ENCODE measurements at regions not wholly inside any gene's neighbourhood (a gene's known extent, or its start where the extent isn't known, plus 50 kb on each side); places are given as distances from the start of the nearest gene placed in this dataset.
A peak's percentile ranks its signal among the peaks of the same experiment; 100 is the strongest.

DNA sequence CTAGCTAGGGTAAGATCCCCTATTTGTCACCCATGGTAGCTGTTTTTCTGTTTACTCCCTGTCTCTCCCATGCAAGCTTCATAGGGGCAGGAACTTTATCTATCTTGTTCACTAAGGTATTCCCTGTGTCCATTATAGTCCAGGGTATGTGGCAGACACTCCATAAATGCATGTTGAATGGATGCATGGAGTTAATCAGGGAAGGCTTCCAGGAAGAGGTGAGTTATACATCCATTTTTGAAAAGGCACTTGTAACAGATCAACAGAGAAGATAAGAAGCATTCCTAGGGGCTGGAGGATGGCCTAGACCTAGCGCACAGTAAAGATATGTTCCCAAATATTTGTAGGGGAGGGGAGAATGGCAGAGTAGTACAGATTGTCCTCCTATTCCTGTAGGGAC lies 130.3 kb downstream of the BUD13 start:
- no peak for DNase-seq

DNA sequence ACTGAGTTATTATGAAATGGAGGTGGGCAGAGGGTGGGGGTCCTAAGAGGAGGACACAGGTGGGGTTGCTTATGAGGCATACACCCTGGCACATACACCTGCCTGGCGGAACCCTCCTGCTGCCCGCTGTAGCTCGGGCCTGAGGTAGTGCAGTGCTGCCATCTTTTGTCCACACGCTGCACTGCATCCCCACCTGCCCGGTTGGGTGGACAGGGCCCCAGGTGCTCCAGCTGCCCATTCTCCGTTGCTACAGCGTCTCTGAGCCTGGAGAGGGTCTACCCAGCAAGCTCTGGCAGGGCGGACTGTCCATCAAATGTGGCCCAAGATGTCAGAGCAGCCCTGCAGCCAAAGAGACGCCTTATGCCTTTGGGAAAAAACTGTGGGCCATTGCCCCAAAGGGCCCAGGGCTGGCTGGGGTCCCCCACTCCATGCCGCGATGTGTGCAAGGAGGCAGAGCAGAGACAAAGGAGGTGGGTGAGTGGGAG lies 131.2 kb downstream of the BUD13 start:
- DNase-seq, result peak; percentile 66

DNA sequence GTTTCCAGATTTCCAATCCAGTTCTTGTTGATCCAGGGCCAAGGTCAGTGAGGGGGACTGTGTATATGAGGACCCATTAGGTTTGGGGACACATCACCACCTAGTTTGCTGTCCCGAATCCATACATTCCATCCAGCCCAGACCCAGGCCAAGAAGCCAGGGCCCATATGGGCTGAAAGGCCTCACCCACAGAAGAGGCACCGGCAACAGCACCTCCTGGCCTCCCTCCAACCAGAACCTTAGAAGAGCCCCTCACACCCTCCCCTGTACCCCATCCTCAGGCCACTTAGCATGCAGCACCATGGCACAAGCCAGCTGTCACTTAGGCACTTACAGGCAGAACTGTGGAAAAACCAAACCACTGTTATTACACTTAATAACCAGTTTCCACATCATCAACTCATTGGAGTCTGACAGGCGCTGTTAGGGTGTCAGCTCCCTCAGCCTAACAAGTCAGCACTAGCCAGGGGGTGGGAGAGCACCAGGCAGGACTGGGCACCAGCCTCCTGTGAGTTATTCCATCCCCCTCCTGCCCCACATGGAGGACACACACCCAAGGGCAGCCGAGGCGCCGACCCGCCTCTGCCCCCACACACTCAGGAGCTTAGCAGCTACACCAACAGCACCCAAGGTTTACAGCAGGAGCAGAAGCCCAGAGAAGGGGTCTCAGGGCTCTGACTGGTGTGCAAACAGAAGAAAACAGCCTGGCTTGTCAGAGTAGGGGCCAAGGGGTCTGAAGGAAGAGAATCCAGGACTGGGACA lies 132.0 kb downstream of the BUD13 start:
- no peak for DNase-seq

DNA sequence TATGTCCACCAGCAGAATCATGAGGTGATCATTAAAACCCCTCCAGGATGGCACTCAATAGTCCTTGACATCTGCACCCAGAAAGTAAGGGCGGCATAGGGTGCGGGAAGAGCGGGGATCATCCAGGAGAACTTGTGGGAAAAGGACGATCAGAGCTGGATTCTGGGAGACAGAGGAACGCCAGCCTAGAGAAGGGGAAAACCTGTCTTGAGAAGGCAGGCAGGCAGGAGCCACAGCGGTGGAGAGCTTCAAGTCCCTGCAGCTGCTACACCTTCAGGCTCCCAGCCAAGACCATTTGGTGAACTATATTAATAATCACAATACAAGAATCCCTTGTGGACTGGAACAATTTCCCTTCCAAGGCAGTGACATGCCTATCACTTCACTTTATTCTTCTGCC lies 134.3 kb downstream of the BUD13 start:
- DNase-seq, result no peak

DNA sequence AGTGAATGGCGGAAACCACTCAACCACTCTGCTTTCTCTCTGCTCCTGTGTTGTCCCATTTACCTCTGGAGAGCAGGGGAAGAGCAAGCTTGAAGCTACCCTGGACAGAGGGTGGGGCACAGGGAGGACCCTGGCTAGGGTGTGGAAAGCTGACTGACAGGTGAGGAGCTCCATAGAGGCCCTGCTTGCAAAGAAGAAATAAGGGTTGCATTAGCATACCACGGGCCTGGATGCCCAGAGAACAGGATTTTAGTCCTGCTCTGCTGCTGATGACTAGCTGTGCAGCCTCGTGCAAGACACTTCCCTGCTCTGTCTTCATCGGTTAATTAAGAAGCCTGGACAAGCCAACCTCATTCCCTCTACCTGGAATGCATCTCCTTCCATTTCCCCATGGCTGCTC lies 135.0 kb downstream of the BUD13 start:
- DNase-seq, result no peak

DNA sequence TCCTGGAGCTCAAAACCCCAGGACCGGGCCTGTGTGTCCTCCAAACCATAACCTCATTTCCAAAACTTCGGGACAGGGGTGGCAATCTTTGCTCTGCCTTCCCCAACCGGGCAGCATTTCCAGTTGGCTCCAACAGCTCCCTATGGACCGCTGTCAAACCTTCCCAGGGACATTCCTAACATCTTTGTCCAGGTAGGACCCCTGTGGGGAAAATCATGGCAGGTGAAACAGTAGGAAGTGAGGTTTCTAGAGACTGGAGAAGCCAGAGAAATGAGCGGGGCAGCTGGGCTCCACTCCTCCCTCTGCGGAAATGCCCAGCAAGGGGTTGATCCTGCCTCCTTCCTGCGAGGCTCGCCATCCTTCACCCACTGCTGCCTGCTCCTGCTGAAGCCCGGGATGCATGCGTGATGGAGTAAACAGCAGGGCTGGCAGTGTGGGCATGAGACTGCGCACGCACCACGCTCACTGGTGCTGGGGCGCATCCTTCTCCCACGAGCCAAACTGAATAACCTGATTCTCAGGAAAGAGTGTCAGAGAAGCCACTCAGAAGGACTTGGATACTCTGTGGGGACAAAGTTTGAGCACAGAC lies 136.4 kb downstream of the BUD13 start:
- DNase-seq, result no peak

DNA sequence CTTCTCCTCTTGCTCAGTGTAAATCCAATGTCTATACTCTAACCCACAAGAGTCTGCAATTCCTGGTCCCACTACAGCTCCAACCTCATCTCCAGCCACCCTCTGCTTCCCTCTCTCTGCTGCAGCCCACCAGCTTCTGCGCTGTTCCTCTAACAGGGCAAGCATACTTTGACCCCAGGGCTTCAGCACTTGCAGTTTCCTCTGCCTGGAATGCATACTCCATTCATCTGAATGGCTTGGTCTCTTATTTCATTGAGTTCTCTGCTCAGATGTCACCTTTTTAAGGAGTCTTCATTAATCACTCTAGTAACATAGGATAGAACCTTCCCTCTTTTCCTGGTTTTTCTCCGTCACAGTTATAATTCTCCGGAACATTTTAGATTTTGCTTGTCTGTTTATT lies 141.6 kb downstream of the BUD13 start:
- DNase-seq, result no peak

DNA sequence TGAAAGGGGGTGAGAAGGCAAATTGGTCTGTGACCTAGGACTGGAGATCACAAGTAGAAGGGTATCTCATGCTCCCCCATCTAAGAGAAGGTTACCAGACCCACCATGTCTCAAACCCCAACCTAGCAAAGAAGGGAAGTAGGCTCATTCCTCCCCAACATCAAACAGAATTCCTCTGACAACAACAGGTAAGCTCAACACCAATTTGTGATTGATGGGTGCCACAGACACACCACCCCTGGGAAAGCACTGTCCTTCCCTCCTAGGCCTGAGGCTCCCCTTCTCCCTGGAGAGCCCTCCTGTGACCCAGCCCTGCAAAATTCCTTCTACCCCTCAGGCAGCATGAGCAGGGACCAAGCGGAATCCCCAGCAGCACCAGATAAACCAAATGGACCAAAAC lies 154.3 kb downstream of the BUD13 start:
- DNase-seq, result no peak

DNA sequence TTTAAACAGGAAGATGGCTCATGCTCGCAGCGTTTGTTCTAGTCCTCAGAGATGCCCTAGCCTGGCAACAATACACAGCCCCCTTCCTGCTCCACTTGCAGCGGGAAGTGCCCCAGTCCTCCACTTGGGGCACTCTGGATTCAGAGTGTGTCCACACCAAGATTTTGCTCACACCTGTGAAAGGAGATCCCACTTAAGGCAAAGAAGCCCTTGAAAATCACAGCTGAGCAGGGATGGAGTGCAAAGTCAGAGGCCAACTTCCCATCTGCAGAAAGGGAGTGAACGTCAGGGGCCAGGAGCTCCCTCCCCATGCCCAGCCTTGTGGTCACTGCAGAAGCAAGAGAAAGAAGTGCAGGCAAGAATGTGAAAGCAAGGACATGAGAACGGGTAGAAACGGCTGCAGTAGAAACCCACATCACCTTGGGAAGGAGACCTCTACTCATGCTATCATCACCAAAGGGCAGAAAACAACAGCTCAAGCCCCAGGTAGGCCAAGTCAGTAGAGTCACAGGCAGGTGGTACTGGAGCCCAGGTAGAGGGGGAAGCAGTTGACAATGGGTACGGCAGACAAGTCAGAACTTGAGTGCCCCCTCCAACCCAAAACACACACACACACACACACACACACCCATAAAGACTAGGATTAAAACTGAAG lies 157.4 kb downstream of the BUD13 start:
- no peak for DNase-seq

DNA sequence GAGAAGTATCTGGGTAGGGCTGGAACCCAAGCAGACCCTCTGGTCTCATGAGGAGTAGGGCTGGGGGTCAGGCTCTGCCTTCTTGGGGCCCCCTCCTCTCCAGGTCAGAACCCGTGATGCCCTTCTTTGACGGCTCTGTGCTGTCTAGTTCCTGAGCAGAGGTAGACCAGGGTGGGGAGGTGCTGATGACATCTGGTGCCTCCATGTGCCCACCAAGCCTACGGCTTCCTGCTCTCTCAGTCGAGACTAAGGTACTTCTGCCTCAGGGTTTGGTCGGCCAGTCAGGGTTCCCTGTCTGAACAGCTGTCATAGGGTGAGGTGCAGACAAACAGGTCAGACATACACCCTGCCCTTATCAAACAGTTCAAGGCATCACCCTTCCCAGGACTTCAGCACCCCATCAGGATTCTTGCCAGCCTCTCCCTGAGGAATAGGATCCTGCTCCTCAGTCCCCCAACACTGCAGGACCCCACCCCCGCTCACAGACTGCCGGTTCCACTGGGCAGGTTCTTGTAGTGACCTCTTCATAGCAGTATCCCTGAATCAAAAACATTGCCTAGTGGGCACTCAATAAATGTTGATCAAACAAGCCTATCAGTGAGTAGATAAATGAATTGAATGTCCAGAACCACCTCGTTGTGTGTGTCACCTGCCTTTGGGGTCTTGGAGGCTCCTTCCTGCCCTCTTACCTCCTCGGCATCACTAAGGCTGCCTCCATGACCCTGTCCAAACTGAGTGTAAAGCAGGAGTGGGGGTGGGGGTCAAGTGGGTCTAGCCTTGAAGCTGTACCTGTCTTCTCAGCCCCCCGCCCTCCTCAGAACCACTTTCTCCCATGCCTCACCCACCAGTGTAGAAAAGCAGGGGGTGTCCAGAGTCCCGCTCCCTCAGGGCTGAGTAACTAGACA lies 158.2 kb downstream of the BUD13 start:
- DNase-seq, result no peak

DNA sequence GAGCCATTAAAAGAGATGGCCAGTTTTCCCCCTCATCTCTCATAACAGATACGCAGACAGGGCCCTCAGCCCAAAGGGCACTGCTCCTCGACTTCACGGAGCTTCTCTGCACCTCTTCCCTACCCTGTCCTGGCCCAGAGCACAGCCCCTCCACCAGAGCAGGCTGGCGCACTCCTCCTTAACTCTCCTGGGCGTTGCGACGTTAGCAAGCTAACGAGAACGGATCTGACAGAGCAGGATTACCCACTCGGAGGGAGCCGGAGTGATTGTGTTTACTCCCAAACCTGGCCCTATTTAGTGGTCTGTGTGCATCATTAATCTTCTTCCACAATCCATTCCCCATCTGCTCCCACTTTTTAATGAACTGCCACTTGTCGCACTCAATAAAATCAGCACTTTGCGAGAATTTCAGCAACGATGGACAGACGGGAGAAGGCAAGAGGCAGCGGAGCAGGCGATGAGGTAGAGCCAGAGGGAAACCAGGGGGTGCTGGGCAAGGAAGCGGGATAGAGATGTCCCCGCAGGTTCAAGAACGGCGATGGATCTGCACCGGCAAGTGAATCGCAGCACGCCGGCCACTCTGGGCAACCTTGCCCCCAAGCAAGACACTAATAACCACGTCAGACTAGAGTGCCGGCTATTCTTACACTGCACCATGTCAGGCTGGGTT lies 159.4 kb downstream of the BUD13 start:
- DNase-seq, result no peak

DNA sequence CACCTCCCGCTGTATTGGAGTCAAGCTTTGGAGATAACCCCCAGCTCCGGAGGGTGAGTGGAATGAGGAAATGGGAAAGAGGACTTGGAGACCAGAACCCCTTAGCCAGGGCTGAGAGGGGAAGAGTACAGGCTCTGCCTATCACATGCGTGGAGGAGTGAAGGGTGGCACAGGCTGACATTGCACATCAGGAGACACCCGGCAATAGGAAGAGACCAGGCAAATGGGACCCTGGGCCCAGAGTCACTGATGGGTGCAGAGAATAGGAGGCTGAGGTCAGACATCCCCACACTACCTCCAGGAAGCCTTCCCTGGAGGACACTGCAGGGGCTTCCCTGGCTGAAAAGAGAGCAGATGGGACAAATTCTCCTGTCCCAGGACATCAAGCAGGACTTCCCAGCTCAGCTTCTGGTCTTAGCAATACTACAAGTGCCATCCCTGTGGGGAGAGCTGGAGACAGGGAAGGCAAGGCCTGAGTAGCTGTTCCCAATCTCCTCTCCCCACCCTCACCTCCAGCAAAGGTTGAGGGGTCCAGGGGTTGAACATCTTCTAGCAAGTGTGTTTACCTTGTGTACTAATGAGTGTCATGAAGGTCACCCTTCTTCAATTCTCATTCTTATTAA lies 160.7 kb downstream of the BUD13 start:
- DNase-seq, result no peak

DNA sequence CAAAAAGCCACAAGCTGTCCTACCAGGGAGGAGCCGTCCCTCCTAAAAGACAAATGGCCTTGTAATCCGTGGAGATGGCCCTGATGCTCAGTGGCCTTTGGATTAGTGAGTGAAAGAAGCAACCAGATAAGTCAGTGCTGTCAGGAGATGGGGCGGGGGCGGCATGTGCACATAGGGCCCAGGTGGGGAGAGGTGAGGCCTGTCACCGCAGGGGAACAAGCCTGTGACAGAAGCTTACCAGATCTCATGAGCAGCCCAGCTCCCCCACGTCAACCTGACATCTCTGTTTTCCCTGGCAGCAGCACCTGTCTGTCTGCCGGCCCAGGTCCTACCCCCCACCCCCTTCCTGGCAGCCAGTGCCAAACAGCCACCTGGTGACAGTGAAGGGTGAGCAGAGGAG lies 162.6 kb downstream of the BUD13 start:
- no peak for DNase-seq

DNA sequence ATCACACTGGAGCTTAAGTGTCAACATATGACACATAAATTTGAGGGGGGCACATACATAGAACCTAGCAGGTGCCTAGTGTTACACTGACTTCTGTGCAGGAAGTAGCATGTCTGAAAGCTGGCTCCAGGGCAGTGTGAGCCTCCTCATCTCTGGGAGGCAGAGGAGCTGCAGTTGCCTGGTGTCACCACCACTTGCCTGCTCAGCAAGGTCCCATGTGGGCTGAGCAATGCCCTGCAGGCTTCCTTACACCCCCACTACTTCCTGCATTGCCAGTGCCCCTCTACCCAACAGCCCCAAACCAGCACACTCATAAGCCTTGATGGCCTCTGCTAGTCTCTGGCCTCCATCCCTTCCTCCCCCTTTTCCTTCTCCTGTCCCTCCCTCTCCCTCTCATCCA lies 165.8 kb downstream of the BUD13 start:
- DNase-seq, result no peak

DNA sequence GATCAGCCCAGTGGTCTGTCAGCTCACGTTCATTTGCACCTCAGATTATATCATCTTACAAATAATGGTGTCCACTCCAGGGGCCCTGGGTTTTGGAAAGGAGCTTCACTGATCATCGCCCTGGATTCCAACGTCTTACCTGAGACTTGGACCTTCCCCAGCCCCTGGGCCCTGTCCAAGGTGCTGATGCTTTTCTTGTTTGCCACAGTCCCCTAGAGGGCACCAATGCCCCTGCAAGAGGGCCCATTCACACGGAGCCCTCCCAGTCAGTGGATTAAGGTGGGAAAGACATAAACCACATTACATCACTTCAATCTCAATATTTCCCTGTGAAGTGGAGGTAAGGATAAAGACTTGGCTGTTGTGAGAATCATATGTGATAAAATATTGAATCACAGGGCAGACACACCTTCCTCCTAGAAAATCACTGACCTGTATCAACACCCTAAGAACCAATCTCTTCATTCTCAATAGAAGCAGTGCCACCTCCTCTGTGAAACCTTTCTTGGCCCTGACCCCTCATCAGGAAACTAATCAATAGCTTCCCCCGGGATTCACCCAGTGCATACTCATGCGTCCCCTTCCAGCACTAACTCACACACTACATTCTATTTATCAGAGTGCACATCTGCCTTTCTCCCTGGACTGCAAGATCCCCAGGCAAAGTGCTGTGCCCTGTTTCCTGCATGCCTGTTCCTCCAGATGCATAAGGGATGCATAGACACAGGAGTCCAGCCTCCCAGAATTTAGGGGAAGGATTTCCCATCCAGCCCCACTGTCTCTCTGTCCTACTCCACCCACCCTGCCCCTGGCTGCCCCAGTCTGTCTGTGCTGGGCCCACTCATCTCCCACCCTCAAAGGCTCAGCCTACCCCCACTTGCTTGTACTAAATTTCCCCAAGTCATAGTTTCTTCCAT lies 167.0 kb downstream of the BUD13 start:
- peak; percentile 73 for DNase-seq

DNA sequence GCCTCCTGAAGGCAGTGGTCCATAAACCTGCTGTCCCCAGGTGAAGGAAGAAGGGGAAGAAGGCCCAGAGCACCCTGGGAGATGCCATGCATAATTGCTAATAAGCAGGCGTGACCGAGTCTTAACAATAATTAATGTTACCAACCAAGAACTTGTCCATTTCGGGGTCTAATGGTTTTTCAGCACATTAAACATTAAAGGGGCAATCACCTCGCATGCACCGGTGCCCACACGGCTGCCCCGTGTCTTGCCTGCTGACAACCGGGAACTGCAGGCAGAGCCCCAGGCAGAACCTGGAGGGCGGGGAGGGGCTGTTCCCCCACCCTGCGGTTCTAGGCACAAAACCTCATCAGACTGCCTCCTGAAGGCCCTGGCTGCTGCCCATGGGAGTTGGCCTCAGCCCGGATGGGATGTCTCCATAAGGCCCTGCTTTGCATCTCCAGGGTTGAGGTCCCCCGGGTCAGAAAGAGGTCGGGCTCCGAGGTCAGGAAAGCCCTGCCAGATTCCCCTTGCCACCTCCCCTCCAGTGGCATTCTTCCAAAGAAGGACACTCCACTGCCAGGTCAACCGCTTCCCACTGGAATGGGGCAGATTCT lies 169.0 kb downstream of the BUD13 start:
- no peak for DNase-seq

DNA sequence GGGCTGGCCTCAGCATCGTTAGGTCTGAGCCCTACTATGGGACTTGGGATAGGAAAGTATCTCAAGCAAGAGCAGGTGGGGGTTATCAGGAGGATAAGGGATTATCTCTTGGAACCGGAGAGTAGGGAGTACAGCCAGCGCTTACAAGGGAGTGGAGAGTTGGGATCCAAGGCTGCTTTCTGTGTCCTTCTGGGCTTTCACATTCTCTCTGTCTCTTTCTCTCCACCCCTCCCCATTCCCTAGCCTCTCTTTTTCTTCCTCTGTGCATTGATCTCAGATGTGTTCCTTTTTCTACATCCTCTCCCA lies 170.2 kb downstream of the BUD13 start:
- no peak for DNase-seq

DNA sequence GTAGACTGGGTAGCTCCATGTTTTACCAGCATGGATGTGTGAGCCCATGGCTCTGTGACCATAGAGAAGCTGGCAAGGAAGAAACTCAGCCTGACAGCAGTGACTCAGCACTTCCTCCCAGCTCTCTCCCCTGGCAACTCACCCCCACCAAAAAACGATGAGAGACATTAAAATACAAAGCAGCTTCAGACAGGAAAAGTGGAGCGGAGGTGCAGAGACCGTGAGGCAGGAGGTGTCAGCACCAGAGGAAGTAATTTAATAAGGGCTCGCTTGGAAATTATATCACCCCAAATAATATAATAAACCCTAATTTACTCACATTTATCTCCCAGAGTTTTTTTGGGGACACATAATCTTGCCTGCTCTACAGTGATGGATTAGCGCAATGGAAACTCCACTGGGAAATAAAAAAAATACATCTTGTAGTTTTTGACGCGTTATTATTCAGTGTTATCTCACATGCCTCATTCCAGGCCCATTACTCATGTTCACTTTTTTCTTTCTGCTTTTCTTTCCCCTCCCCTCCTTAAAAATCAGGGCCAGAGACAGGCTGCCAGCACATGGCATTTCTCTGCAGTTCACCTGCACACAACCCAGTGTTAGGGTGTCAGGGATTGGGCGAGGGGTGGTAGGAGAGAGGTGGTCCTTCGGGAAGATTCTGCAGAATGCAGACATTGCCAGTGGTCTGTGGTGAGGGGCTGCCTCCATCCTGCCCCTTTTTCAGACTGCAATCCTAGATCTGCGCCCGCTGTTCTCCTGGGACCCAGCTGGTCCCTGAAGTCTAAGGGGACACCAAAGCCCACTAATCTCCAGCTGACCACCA lies 170.8 kb downstream of the BUD13 start:
- peak; percentile 57 for DNase-seq

DNA sequence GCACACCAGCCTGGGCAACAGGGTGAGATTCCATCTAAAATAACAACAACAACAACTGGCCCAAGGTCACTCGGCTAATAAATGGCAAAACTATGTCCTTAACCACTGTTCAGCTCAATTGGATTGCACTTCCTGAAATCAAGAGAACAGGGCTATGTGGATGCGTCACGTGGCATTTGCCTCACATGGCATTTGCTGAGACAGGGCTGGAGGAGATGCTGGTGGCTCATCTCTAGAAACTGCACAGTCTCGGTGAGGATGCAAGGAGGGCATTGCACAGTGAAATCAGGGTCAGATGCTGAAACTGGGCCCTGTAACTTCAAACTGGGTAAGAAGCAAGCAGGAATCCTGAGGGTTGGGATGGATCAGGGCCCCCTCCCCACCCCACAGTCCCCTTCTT lies 171.9 kb downstream of the BUD13 start:
- peak; percentile 11 for DNase-seq

DNA sequence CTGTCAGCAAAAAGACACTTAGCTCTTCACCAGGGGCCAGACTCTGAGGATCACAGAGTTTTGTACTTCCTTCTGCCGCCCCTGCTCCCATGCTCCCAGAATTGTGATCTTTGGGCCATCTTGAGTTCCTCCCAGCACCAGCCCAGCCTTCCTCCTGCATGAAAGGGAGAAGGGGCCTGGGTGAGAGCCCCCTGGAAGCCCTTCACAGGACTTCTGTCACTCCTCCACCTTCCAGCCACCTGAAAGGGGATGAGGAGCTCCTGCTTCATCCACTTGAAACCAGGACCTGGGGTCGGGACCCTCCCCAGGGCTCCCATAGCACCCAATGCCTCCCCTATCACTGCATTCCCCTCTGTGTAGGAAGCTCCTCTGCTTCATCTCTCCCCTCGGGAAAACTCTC lies 174.2 kb downstream of the BUD13 start:
- DNase-seq, result no peak
